ENCODE measurements at regions not wholly inside any gene's neighbourhood (a gene's known extent, or its start where the extent isn't known, plus 50 kb on each side); places are given as distances from the start of the nearest gene placed in this dataset.
A peak's percentile ranks its signal among the peaks of the same experiment; 100 is the strongest.

GRCh38 chr7:25663877-25664276 lies 435.6 kb upstream of the NPVF start:
- TF ChIP-seq CTCF (conservative IDR thresholded peaks at IDR 0.05; ENCODE audit: low read depth), result no peak
- ChIA-PET CTCF (no interaction called here), POLR2A (ENCODE audit: low non-redundant PET) (no interaction called here)
- no peak overlapping the region for H3K27ac ChIP-seq
- DNase-seq (ENCODE audit: low spot score), result no peak

GRCh38 chr7:25664593-25664992 lies 436.3 kb upstream of the NPVF start:
- no peak for TF ChIP-seq CTCF (conservative IDR thresholded peaks at IDR 0.05; ENCODE audit: low read depth)
- H3K27ac ChIP-seq, result no peak overlapping the region
- DNase-seq (ENCODE audit: low spot score), result no peak
- CTCF ChIA-PET, result no interaction called here
- POLR2A ChIA-PET (ENCODE audit: low non-redundant PET), result no interaction called here

- POLR2A ChIA-PET (ENCODE audit: low non-redundant PET), result no interaction called here
- peak; percentile 8 for DNase-seq (ENCODE audit: low spot score)
- TF ChIP-seq CTCF (conservative IDR thresholded peaks at IDR 0.05; ENCODE audit: low read depth), result no peak
- H3K27ac ChIP-seq, result no peak overlapping the region
- CTCF ChIA-PET, result no interaction called here
These were observed 437.1 kb upstream of the NPVF start for GRCh38 chr7:25665374-25665773.

GRCh38 chr7:25665903-25666670 lies 437.8 kb upstream of the NPVF start:
- ChIA-PET POLR2A (ENCODE audit: low non-redundant PET) (no interaction called here), CTCF (no interaction called here)
- DNase-seq (ENCODE audit: low spot score), result no peak
- TF ChIP-seq CTCF (conservative IDR thresholded peaks at IDR 0.05; ENCODE audit: low read depth), result no peak
- H3K27ac ChIP-seq, result no peak overlapping the region

GRCh38 chr7:25666671-25667060 lies 438.4 kb upstream of the NPVF start:
- no peak for TF ChIP-seq CTCF (conservative IDR thresholded peaks at IDR 0.05; ENCODE audit: low read depth)
- ChIA-PET POLR2A (ENCODE audit: low non-redundant PET) (no interaction called here), CTCF (no interaction called here)
- H3K27ac ChIP-seq, result no peak overlapping the region
- no peak for DNase-seq (ENCODE audit: low spot score)

- ChIA-PET CTCF (no interaction called here), POLR2A (ENCODE audit: low non-redundant PET) (interaction anchor here (0.5 kb wide), 1 partner anchor 531 kb away, joined by 3 read pairs; no protein-coding TSS in a partner anchor)
- no peak for DNase-seq (ENCODE audit: low spot score)
- no peak overlapping the region for H3K27ac ChIP-seq
- no peak for TF ChIP-seq CTCF (conservative IDR thresholded peaks at IDR 0.05; ENCODE audit: low read depth)
These were observed 441.0 kb upstream of the NPVF start for GRCh38 chr7:25669281-25669781.

Data from RWPE1 (cell line).